Astrocyte of the spinal cord (primary cell): ENCODE measurements at regions not wholly inside any gene's neighbourhood (a gene's known extent, or its start where the extent isn't known, plus 50 kb on each side); places are given as distances from the start of the nearest gene placed in this dataset.
"Not testable (repeated sequence)": the region's sequence is repeated elsewhere in the genome, so short reads cannot be mapped to it uniquely, and the experiment has no call there.

Experiments used
- DNase-seq: peaks from one replicate; pipeline ENCODE4 v3.0.0; 2011; ENCODE audit warnings: low read depth, low spot score
- H3K4me3 ChIP-seq: 2 replicates; pipeline ENCODE4 v1.5.1; 2011; ENCODE audit warnings: low read depth, mild to moderate bottlenecking, low read length, moderate library complexity
- CTCF ChIP-seq: IDR thresholded peaks from 2 replicates; pipeline ENCODE4 v1.5.1; 2012; ENCODE audit warnings: low read depth, mild to moderate bottlenecking, low read length, inconsistent platforms
- in situ Hi-C: cut with HindIII; loops from 2 replicates; pipeline ENCODE4 v1.10.0; 2017; ENCODE audit warnings: low sequenced_read_pairs

GRCh38 chr18:1020731-1021344 is 116.2 kb downstream of the ADCYAP1 start:
- in situ Hi-C loops = no loop called here
- no peak for TF ChIP-seq CTCF
- DNase-seq = no peak
- H3K4me3 ChIP-seq = no peak overlapping the region

GRCh38 chr18:1026930-1027329 is 122.3 kb downstream of the ADCYAP1 start:
- no peak overlapping the region for H3K4me3 ChIP-seq
- TF ChIP-seq CTCF = no peak
- in situ Hi-C loops = no loop called here
- DNase-seq = no peak

- in situ Hi-C loops, H3K4me3 ChIP-seq, DNase-seq: not testable (repeated sequence)
Observed at GRCh38 chr18:1033092-1033491, 128.4 kb downstream of the ADCYAP1 start.

GRCh38 chr18:1034971-1035370 is 130.3 kb downstream of the ADCYAP1 start:
- in situ Hi-C loops = no loop called here
- TF ChIP-seq CTCF = no peak
- no peak for DNase-seq
- H3K4me3 ChIP-seq = no peak overlapping the region

GRCh38 chr18:1036926-1037325 is 132.3 kb downstream of the ADCYAP1 start:
- TF ChIP-seq CTCF = no peak
- in situ Hi-C loops = no loop called here
- H3K4me3 ChIP-seq = no peak overlapping the region
- DNase-seq = no peak

- in situ Hi-C loops = no loop called here
- TF ChIP-seq CTCF = no peak
- no peak for DNase-seq
- H3K4me3 ChIP-seq = no peak overlapping the region
Observed at GRCh38 chr18:1037776-1038175, 133.1 kb downstream of the ADCYAP1 start.

GRCh38 chr18:1039421-1039820 is 134.8 kb downstream of the ADCYAP1 start:
- in situ Hi-C loops = no loop called here
- TF ChIP-seq CTCF = no peak
- no peak for DNase-seq
- no peak overlapping the region for H3K4me3 ChIP-seq

- in situ Hi-C loops, DNase-seq: not testable (repeated sequence)
Observed at GRCh38 chr18:1043039-1043438, 138.4 kb downstream of the ADCYAP1 start.

More at GRCh38 chr18:1043039-1043438, 138.4 kb downstream of the ADCYAP1 start:
- not testable (repeated sequence) for H3K4me3 ChIP-seq
